Right lobe of liver (tissue), 4 donors: ENCODE measurements at regions not wholly inside any gene's neighbourhood (a gene's known extent, or its start where the extent isn't known, plus 50 kb on each side); places are given as distances from the start of the nearest gene placed in this dataset.

Experiments used
- CTCF ChIP-seq, 4 donors: fragments of 200-600 bp in 3 of 4; fragments of 450-650 bp in 1 of 4; IDR thresholded peaks; one replicate each; pipeline versions ENCODE4 v1.5.1 to v1.8.0; 2016 to 2022; ENCODE audit warnings: antibody characterized with exemption in 4 of 4, mild to moderate bottlenecking in 2 of 4
- POLR2A ChIP-seq: fragments of 450-650 bp; IDR thresholded peaks from one replicate; pipeline ENCODE4 v1.6.1; 2017; ENCODE audit warnings: antibody characterized with exemption, mild to moderate bottlenecking
- donor health status: DM: no; HTN: no; CAD: no.
- donor health status: DM: no; HTN: no; CAD: no.
- donor health status: DM: no; HTN: yes; CAD: no.

GRCh38 chr1:30010506-30011106 lies 712.8 kb downstream of the MATN1 start:
- TF ChIP-seq CTCF (IDR thresholded peaks at IDR 0.05) (no peak), POLR2A (no peak)
